ENCODE measurements at regions not wholly inside any gene's neighbourhood (a gene's known extent, or its start where the extent isn't known, plus 50 kb on each side); places are given as distances from the start of the nearest gene placed in this dataset.

DNA sequence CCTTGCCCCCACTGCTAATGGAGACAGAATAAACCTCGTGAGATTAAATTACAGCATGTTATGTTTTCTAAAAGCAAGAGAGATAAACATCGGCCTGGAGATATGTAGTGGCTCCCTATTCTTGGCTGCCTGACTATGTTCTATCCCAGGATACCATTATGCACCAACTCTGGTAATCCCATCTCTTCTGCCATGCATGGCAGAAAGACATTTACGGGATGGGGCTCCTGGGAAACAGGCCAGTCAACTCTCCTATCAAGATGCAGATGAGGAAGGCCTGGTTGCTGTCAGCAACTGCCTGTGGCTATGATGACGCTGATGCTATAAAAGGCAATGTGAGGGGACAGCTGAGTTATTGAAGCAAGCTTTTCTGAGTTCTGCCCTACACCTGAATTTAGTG lies 166.2 kb upstream of the VCX3A start:
- TF ChIP-seq NFIC (IDR thresholded peaks at IDR 0.05), result no peak
- no peak for TF ChIP-seq FOXM1 (IDR thresholded peaks at IDR 0.05; ENCODE audit: borderline replicate concordance, low read depth)
- TF ChIP-seq, protein P1, sequence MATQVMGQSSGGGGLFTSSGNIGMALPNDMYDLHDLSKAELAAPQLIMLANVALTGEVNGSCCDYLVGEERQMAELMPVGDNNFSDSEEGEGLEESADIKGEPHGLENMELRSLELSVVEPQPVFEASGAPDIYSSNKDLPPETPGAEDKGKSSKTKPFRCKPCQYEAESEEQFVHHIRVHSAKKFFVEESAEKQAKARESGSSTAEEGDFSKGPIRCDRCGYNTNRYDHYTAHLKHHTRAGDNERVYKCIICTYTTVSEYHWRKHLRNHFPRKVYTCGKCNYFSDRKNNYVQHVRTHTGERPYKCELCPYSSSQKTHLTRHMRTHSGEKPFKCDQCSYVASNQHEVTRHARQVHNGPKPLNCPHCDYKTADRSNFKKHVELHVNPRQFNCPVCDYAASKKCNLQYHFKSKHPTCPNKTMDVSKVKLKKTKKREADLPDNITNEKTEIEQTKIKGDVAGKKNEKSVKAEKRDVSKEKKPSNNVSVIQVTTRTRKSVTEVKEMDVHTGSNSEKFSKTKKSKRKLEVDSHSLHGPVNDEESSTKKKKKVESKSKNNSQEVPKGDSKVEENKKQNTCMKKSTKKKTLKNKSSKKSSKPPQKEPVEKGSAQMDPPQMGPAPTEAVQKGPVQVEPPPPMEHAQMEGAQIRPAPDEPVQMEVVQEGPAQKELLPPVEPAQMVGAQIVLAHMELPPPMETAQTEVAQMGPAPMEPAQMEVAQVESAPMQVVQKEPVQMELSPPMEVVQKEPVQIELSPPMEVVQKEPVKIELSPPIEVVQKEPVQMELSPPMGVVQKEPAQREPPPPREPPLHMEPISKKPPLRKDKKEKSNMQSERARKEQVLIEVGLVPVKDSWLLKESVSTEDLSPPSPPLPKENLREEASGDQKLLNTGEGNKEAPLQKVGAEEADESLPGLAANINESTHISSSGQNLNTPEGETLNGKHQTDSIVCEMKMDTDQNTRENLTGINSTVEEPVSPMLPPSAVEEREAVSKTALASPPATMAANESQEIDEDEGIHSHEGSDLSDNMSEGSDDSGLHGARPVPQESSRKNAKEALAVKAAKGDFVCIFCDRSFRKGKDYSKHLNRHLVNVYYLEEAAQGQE (IDR thresholded peaks at IDR 0.05; ENCODE audit: low read depth), result no peak
- no peak for TF ChIP-seq RAD21 (IDR thresholded peaks at IDR 0.05; ENCODE audit: low read depth)
- no peak for TF ChIP-seq YY1 (IDR thresholded peaks at IDR 0.05; ENCODE audit: low read depth)
- TF ChIP-seq CEBPB (IDR thresholded peaks at IDR 0.05), result no peak
- no peak for TF ChIP-seq ZBTB7A (IDR thresholded peaks at IDR 0.05; ENCODE audit: low read depth)
- TF ChIP-seq TAF1 (IDR thresholded peaks at IDR 0.05; ENCODE audit: low read depth), result no peak
- TF ChIP-seq, protein P2, sequence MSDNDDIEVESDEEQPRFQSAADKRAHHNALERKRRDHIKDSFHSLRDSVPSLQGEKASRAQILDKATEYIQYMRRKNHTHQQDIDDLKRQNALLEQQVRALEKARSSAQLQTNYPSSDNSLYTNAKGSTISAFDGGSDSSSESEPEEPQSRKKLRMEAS (IDR thresholded peaks at IDR 0.05), result no peak
